ENCODE measurements at regions not wholly inside any gene's neighbourhood (a gene's known extent, or its start where the extent isn't known, plus 50 kb on each side); places are given as distances from the start of the nearest gene placed in this dataset.

DNA sequence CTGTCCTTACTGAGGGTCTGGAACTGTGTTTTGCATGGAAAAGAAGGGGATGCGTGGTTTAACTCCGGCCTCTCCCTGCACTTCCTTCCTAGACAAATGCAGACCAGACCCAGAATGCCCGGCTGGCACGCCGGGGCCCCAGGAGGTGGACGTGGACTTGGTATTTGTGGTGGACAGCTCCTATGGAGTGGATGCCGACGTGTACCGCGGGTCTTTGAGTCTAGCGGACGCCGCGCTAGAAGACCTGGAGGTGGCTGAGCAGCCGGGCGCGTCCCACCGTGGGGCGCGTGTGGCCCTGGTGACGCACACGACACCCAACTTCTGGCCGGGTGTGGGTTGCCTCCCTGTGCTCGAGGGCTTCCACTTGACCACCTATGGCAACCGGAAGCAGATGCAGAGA is 81.8 kb upstream of the COL6A5 start:
- TF ChIP-seq, protein P1, sequence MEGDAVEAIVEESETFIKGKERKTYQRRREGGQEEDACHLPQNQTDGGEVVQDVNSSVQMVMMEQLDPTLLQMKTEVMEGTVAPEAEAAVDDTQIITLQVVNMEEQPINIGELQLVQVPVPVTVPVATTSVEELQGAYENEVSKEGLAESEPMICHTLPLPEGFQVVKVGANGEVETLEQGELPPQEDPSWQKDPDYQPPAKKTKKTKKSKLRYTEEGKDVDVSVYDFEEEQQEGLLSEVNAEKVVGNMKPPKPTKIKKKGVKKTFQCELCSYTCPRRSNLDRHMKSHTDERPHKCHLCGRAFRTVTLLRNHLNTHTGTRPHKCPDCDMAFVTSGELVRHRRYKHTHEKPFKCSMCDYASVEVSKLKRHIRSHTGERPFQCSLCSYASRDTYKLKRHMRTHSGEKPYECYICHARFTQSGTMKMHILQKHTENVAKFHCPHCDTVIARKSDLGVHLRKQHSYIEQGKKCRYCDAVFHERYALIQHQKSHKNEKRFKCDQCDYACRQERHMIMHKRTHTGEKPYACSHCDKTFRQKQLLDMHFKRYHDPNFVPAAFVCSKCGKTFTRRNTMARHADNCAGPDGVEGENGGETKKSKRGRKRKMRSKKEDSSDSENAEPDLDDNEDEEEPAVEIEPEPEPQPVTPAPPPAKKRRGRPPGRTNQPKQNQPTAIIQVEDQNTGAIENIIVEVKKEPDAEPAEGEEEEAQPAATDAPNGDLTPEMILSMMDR (IDR thresholded peaks at IDR 0.05), result no peak
- TF ChIP-seq, protein P2, sequence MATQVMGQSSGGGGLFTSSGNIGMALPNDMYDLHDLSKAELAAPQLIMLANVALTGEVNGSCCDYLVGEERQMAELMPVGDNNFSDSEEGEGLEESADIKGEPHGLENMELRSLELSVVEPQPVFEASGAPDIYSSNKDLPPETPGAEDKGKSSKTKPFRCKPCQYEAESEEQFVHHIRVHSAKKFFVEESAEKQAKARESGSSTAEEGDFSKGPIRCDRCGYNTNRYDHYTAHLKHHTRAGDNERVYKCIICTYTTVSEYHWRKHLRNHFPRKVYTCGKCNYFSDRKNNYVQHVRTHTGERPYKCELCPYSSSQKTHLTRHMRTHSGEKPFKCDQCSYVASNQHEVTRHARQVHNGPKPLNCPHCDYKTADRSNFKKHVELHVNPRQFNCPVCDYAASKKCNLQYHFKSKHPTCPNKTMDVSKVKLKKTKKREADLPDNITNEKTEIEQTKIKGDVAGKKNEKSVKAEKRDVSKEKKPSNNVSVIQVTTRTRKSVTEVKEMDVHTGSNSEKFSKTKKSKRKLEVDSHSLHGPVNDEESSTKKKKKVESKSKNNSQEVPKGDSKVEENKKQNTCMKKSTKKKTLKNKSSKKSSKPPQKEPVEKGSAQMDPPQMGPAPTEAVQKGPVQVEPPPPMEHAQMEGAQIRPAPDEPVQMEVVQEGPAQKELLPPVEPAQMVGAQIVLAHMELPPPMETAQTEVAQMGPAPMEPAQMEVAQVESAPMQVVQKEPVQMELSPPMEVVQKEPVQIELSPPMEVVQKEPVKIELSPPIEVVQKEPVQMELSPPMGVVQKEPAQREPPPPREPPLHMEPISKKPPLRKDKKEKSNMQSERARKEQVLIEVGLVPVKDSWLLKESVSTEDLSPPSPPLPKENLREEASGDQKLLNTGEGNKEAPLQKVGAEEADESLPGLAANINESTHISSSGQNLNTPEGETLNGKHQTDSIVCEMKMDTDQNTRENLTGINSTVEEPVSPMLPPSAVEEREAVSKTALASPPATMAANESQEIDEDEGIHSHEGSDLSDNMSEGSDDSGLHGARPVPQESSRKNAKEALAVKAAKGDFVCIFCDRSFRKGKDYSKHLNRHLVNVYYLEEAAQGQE (IDR thresholded peaks at IDR 0.05), result no peak
- TF ChIP-seq MAFK (IDR thresholded peaks at IDR 0.05; ENCODE audit: partially characterized antibody) (no peak), HDAC2 (IDR thresholded peaks at IDR 0.05) (no peak), PHF8 (IDR thresholded peaks at IDR 0.05; ENCODE audit: borderline replicate concordance, low read depth) (no peak), CEBPB (IDR thresholded peaks at IDR 0.05) (no peak), POLR2A (IDR thresholded peaks at IDR 0.05; ENCODE audit: low read length) (no peak), SMC3 (IDR thresholded peaks at IDR 0.05) (no peak), FOSL2 (IDR thresholded peaks at IDR 0.05) (no peak), FOSL2 (CRISPR knock-in tag; IDR thresholded peaks at IDR 0.05) (no peak), RFX5 (IDR thresholded peaks at IDR 0.05) (no peak), JUNB (IDR thresholded peaks at IDR 0.05) (no peak), EP300 (IDR thresholded peaks at IDR 0.05) (no peak), CHD4 (IDR thresholded peaks at IDR 0.05; ENCODE audit: borderline replicate concordance) (no peak)
- TF ChIP-seq, protein P3, sequence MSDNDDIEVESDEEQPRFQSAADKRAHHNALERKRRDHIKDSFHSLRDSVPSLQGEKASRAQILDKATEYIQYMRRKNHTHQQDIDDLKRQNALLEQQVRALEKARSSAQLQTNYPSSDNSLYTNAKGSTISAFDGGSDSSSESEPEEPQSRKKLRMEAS (IDR thresholded peaks at IDR 0.05), result no peak
